GM23338 (cell line): ENCODE measurements at regions not wholly inside any gene's neighbourhood (a gene's known extent, or its start where the extent isn't known, plus 50 kb on each side); places are given as distances from the start of the nearest gene placed in this dataset.

Experiments
- CREB1 ChIP-seq: fragments of 250-450 bp; sonication (Bioruptor Pico); IDR thresholded peaks from 2 replicates; pipeline ENCODE4 v1.5.0; 2020; ENCODE audit warnings: low read depth, mild to moderate bottlenecking, moderate library complexity
- EZH2 ChIP-seq: fragments of 200-600 bp; sonication (generic); IDR thresholded peaks from one replicate; pipeline ENCODE4 v1.8.0; 2017; ENCODE audit warnings: antibody characterized with exemption, mild to moderate bottlenecking, low read depth; ENCODE audit not compliant: unreplicated experiment
- EZH2phosphoT487 ChIP-seq: fragments of 200-600 bp; sonication (generic); IDR thresholded peaks from one replicate; pipeline ENCODE4 v1.8.1; 2018; ENCODE audit warnings: antibody characterized with exemption; ENCODE audit not compliant: unreplicated experiment
- NANOG ChIP-seq: IDR thresholded peaks from 2 replicates; pipeline ENCODE4 v1.6.1; 2016; ENCODE audit warnings: antibody characterized with exemption, borderline replicate concordance
- POLR2AphosphoS5 ChIP-seq: IDR thresholded peaks from 2 replicates; pipeline ENCODE4 v1.6.1; 2016; ENCODE audit warnings: antibody characterized with exemption, low read depth
- REST ChIP-seq: IDR thresholded peaks from one replicate; pipeline ENCODE4 v1.6.1; 2018; ENCODE audit warnings: antibody characterized with exemption; ENCODE audit not compliant: unreplicated experiment
- TF ChIP-seq, protein P1 (sequence below), 2 experiments: fragments of 200-600 bp in 1 of 2; sonication (generic) in 1 of 2; conservative IDR thresholded peaks; 2 replicates each; pipeline versions ENCODE4 v1.5.1 to v1.6.1; 2016 to 2017; ENCODE audit warnings: antibody characterized with exemption in 2 of 2, low read depth in 2 of 2, mild to moderate bottlenecking in 2 of 2, moderate library complexity in 1 of 2

- TF ChIP-seq, protein P1, sequence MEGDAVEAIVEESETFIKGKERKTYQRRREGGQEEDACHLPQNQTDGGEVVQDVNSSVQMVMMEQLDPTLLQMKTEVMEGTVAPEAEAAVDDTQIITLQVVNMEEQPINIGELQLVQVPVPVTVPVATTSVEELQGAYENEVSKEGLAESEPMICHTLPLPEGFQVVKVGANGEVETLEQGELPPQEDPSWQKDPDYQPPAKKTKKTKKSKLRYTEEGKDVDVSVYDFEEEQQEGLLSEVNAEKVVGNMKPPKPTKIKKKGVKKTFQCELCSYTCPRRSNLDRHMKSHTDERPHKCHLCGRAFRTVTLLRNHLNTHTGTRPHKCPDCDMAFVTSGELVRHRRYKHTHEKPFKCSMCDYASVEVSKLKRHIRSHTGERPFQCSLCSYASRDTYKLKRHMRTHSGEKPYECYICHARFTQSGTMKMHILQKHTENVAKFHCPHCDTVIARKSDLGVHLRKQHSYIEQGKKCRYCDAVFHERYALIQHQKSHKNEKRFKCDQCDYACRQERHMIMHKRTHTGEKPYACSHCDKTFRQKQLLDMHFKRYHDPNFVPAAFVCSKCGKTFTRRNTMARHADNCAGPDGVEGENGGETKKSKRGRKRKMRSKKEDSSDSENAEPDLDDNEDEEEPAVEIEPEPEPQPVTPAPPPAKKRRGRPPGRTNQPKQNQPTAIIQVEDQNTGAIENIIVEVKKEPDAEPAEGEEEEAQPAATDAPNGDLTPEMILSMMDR (conservative IDR thresholded peaks at IDR 0.05; ENCODE audit: low read depth in 2 of 2) = no peak
- no peak for TF ChIP-seq EZH2
- no peak for TF ChIP-seq POLR2AphosphoS5
- TF ChIP-seq NANOG = no peak
- no peak for TF ChIP-seq REST
- TF ChIP-seq CREB1 = no peak
- TF ChIP-seq EZH2phosphoT487 = no peak
Measured at GRCh38 chr5:44543511-44543910, 154.3 kb upstream of the FGF10 start.
